Esophagus mucosa (tissue), 1 donor: ENCODE measurements at regions not wholly inside any gene's neighbourhood (a gene's known extent, or its start where the extent isn't known, plus 50 kb on each side); places are given as distances from the start of the nearest gene placed in this dataset.
A peak's percentile ranks its signal among the peaks of the same experiment; 100 is the strongest.

Source experiments
- ATAC-seq: fragments of 200-7000 bp; cut with Tn5 transposase; one replicate; pipeline ENCODE4 v1.9.1; 2020
- donor health status: DM: yes; HTN: yes; CAD: no.

DNA sequence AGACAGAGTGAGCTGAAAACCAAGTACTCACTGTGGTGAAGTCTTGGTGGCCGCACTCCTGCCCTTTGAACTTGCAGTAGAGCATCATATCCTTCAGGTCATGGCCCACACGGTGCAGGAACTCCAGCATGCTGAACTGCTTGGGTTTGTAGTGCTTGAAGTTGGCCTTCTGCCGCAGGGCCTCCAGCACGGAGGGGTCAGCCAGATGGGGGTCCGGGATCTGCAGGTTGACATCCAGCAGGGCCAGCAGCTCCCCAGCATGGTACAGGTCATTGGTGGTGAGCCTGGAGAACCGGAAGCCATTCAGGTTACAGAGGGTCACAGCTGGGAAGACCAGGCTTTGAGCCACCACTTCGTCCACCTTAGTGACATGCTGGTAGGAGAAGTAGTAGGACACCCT is 99.1 kb upstream of the CCL2 start:
- ATAC-seq: no peak

DNA sequence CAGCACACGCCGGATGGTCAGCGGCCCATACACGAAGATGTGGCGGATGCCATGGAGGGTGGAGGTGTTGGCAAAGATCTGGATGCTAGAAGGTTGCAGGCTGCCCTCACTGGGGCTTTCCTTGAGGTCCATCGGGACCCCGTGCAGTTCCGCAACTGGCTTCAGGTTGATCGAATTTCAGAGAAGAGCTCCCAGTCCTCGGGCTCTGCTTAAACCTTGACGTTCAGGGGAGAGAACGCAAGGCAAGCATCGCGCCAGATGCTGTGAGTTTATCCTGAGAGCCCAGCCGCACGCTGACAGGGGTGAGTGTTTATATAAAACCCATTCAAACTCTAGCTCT is 98.7 kb upstream of the CCL2 start:
- ATAC-seq: no peak

DNA sequence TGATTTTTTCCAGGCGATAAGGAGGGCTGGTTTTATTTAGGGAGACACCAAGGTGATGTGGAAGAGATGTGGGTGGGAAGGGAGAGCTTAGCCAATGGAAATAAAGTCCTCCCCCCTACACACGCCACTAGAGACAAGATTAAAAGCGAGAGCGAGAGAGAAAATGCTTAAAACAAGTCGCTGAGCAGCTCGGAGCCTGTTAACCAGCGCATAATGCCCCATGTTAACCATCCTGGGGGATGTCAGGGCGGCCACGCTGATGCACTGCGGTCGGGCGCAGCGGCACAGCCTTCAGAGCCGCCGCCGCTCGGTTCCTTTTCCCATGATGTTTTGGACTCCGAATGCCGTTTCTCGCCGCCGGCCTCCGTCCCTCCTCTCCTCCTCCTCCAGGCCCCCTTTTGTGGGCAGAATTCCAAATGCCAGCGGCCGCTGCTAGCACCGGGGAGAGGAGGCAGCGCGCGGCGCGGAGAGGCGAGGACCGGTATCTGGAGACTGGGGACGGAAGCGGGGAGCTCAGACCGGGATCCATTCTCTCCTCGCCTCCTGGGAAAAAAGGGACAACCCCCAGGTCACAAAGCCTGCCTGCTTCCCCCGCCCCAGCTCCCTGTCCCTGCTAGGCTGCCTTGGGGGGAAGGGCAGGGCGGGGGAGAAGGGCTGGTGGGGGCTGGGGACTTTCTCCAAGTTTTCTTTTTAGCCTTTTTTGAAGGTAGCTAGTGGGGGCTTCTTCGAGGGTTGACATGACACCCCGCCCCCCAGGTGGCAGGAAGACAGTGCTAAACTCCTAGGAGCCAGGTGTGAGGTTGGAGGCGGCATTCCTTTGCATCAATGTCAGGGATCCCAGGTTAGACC is 98.1 kb upstream of the CCL2 start:
- no peak for ATAC-seq

DNA sequence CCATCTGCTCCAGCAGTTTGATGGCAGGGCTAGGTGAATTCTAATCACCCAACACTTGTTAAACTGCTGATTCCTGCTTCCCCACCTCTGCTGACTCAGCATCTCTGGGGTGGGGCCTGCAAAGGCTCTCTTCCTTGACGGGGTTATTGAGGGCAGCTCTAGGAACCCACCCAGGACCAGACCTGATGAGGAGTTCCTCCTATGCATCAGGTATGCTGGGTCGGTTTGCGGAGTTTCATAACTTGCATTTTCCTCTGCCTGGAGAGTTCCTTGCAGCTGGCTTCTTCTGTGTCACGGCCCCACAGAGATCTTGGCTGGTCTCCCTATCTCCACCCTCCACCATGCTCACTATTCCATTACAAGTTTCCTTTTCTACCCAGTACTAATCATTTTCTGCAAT is 93.4 kb upstream of the CCL2 start:
- ATAC-seq: peak; percentile 22

DNA sequence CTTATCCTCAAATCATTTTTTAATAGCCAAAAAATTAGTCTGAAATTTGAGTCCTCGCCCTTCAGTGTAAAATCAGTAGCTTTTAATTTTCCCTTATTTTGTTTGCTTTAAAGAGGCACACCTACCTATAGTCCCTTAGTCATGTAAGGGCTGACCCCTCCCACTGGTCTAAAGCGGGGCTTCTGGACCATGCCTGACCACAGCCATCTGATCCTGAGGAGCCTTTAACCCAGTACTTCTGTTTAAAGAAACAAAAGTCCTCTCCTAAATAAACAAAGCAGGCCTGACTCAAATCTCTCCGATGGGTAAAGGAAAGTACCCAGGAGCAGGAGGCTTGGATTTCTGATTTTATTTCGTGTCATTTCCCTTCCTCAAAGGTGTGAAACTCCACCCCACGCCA is 92.0 kb upstream of the CCL2 start:
- ATAC-seq: no peak

DNA sequence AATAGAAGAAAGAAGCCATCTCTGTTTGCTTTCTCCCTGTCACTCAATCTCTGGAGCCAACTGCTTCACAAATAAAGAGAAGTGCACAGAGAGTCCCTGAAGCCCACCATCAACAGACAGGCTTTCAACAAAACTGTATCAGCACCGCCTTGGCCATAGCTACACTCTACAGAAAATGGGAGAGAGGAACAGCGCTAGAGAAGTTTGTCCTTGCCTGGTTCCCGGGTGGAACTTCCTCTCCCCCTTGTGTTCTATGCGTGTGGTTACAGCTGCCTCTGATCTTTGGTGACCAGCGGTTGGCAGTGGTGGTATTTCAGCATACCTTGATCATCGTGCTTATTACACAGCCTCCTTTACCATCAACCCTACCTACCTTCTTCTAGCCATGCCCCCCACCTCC is 91.4 kb upstream of the CCL2 start:
- peak; percentile 72 for ATAC-seq

DNA sequence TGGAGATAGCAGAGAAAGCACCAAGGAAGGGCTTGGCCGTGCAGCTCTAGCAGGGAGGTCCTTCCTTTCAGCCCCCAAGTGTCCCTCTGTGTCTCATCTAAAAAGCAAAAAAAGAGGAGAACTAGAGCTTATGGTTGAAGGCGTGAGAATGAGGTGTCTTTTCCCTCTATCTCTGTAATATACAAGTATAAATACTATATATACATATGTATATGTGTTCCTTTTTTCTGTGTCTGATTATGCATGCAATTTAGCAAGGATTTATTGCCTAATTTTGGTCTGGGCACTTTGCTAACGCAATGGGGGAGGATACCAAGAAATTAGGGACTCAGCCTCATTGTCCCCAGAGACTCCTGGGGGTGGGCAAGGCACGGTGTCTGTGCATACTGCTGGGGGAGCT is 90.2 kb upstream of the CCL2 start:
- ATAC-seq: no peak

DNA sequence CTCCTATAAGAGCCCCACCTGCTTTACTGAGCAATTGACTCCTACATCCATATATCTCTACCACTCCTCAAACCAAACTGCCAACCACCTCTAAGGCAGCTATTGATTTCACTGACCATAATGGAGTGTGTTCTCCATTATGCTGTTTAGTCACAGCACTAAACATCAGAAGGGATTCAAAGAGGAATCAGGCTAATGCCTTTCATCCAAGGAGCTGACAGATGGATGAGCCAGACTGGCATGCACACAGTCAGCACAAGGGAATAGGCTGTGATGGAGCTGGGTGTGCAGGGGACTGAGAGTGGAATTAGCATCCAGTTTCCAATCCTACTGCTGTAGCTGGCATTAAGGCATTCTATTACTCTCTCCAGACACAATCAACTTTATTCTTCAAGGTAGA is 88.7 kb upstream of the CCL2 start:
- no peak for ATAC-seq

DNA sequence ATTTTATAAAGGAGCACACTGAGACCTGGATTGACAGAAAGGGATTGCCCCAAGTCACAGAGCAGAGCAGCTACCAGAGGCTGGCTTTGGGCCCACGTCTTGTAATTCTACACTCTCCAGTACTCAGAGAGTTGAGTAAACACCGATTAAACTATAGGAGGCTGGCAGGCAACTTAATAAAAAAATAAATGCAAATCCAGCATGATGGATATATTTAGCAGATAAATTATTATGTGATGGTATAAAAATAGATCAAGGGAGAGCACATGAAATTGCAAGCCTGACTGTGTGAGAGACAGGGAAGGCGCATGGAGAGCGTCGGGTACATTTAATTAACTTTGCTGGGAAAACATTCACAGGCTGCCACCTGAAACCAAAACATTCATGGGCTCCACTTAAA is 87.7 kb upstream of the CCL2 start:
- ATAC-seq: no peak

DNA sequence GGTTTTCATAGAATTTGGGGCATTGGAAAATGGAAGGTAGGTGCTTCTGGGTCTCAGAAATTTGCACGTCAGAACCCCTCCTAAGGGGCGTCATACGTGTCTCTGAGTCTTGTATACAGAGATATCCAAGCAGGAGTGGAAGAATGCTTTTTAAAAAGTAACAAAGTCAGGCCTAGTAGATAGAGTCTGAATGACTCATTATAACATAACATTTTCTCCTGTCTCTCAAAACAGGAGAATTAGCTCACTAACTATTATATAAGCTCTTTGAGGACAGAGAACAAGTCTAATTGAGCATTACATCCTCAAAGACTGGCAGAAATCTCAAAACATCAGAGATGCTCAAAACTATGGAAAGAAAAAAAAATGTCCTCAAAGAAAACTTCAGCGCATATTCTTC is 86.1 kb upstream of the CCL2 start:
- ATAC-seq: no peak

DNA sequence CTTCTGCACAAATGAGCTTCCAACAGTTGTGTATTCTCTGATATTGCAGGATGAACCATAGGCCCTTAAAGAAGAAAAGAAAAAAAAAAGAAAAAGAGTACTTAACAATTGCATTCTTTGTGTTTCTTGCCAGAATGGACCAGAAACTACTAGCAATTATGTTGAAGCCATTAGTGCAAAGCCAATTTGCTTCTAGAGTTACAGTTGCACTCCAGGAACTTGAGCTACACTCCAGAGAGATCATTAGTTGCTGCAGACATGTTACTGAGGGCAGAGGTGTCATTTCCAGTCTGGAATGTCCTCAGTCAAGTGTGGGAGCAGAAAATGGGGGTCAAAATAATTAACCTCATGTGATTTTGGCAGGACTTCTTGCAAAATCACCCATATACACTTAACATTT is 85.6 kb upstream of the CCL2 start:
- no peak for ATAC-seq

DNA sequence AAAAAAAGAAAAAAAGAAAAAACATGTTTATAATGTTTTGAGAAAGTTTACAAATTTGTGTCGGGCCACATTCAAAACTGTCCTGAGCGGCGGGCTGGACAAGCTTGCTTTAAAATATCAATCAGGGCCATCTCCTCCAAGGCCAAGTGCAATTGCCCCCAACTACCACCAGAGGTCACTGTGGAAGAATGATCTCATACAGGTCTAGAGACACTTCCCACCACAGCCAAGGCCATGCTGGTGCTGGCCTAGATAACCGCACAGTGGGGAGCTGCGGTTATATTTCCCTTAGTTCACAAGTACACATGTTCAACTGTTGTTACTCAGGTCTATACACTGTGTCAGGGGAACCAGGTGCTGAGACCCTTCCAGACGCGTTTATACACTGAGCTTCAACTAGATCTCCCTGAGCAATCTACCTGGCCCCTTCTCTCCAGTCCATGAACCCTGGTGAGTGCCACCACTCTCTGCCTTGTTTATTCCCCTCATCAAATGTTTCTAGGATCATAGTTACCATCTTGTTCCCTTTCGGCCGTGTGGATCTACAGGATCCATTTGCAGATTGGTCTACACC is 83.8 kb upstream of the CCL2 start:
- ATAC-seq: peak; percentile 78

DNA sequence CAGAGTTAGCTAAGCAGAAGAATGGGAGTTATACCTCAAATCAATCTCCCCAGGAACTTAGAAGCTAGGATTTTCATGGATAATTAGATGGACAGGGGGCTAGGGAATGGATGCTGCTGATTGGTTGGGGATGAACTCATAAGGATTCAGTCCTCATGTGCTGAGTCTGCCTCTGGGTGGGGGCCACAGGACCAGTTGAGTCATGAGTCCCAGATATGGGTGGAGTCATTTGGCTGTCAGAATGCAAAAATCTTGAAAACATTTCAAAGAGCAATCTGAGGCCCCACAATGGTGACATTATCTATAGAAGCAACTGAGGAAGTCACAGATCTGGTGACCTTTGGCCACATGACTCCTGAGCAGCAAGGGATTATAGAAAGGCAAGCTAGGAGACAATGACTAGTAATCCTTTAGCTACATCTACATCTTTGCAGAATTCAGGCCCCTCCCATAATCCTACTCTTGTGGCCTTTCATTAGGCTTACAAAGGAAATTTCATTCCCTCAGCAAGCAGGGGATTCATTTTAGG is 82.6 kb upstream of the CCL2 start:
- ATAC-seq: no peak

DNA sequence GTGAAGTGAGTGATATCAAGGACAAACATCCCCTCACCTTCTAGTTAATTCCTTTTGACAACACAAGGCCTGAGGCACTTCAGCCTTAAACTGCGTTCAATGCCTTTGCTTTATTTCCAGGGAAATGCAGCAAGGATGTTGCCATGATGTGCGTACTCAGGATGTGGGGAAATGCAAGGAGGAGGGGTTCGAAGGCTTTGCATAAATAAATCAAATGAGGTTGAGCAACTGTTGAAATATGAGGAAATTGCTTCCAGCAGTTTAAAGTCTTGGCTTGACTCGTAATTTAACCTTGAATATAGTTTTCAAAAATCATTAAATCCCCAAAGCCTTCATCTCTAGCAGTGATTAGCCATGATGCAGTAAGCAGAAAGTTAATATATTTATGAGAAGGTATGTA is 81.8 kb upstream of the CCL2 start:
- ATAC-seq: no peak

DNA sequence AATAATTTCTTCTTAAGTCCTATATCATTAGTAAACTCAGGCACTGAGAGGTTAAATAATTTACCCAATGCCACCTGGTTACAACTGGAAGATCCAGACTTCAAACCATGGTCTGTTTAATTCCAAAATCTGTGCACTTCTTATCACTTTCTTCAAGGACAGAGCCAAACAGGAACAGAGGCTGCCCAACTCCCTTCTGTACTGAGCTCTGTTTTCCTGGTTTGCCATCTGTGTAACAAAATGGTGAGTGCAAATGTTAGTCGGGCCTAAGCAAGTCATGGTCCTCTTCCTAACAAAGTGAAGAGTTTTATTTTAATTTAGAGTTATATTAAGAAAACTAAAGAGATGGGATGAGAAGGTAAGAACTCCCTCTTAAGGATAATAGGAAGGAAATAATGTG is 80.6 kb upstream of the CCL2 start:
- ATAC-seq: no peak

DNA sequence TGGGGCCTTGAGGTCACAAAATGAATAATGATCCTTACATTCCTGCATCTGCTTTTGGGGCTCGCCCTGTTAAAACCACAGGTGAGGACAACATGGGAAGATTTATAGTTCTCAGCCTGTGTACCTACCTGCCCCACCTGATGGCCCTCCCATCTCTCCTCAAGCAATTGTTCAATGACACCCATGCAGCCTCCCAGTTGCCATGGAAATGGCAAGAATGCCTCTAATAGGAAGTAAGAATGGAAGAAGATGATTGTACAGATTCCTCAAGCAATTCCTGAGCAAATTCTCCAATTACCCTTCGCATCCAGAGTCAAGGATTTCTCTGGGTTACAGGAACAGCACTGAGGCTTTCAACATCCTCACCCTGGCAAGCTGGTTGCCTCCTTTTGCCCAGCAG is 78.6 kb upstream of the CCL2 start:
- ATAC-seq: no peak

DNA sequence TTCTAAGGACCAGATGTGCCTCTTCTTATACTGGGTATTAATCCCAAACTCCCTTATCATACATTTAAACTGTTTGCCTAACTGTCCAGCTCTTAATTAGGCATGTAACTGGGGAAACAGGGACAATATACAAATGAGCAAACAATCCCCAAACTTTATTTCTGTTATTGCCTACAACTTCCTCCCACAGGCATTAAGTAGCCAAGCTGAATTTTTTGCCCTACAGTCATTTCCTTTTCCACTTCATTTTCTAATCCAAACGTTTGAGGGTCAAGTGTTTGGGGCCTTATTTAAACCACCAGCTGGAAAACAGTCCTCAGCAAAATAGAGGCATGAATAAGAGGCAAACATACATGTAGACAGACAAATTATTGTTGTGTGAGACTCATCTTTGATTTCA is 77.4 kb upstream of the CCL2 start:
- no peak for ATAC-seq

DNA sequence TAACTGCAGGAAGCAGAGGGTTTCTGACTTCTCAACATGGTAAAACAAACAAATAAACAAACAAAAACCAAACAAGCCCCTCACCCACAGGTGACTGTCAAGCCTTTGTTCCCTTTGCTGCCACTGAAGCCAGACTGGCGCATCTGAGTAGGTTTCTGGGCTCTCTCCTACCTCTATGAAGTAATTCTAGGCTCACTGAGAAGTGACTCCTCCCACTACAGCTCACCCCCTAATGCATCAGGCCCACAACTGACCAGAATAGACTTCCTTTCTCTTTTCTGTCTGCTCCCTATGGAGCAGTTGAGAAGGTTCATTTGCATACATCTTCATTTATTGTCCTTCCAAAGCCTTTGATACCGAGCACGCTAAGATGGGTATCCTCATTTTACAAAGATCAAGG is 77.0 kb upstream of the CCL2 start:
- ATAC-seq: no peak

DNA sequence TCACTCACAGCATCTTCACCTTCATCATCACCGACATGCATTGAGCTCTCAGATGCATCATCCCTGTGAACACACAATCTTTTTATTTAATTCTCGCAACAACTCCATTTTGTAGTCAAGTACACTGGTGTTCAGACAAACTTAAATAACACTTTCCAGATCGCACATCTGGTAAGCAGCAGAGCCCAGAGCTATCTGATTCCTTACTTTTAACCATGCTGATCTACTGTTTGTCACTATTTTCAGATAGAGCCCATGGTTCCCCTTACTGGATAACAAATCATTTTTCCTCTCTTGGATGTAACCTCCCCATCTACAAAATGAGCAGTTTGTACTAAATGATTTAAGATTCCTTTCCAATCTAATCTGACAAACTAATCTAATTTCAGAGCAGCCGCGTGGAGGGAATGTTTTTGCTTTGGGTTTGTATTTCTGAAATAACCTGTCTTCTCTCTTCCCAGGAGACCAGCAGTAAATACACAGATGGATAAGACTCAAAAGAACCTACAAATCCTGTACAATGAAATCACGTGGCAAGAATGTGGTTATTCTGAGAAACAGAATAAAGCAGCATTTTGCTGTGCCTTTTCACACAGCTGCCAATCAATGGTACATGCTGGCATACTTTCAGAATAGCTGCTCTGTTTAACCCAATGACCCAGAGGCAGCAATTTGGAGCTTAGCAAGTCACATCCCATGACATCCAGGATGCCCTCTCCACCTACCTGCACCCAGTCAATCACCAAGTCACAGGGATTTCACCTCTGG is 72.9 kb upstream of the CCL2 start:
- ATAC-seq: no peak

DNA sequence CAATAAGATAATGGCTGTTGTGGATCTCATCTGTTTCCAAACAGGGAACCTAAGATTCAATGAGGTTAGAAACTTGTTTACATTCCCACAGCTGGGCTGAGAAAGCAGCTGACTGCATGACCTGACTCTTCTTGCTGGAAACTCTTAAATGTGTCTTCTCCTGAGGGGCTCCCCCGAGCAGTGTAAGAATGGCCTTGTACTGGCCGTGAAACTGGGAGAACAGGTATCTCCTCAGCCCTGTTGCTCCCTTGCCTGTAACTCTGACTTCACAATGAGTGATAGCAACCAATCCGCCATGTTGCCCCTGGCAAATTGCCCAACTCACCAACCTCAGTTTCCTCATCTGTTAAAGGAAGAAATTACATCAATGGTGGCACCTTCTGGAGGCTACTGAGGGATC is 59.1 kb upstream of the CCL2 start:
- peak; percentile 32 for ATAC-seq

DNA sequence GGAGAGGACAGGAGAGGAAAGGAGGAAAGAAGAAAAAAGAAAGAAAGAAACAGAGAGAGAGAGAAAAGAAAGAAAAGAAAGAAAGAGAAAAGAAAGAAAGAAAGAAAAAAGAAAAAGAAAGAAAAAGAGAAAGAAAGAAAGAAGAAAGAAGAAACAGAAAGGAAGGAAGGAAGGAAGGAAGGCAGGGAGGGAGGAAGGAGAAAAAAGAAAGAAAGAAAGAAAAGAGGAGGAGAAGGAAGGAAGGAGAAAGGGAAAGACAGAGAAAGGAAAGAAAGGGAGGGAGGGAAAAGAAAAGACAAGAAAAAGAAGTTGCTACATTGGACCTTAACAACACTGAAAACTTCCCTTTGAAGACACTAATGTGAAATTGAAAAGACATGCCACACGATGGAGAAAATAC is 56.6 kb upstream of the CCL2 start:
- ATAC-seq: no peak

DNA sequence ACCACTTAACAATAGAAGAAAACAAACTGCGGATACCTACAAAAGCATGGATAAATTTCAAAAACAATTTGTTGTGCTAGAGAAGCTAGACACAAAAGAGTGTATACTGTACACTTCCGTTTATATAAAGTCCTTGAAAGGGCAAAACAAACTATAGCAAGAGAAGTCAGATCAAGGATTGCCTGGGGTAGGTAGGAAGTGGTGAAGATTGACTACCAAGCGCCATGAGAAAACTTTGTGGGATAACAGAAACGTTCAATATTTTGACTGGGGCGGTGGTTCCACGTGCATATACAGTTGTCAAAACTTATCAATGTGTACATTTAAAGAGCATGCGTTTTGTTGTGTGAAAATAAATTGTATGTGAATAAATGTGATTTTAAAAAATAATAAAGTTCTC is 55.6 kb upstream of the CCL2 start:
- ATAC-seq: no peak

DNA sequence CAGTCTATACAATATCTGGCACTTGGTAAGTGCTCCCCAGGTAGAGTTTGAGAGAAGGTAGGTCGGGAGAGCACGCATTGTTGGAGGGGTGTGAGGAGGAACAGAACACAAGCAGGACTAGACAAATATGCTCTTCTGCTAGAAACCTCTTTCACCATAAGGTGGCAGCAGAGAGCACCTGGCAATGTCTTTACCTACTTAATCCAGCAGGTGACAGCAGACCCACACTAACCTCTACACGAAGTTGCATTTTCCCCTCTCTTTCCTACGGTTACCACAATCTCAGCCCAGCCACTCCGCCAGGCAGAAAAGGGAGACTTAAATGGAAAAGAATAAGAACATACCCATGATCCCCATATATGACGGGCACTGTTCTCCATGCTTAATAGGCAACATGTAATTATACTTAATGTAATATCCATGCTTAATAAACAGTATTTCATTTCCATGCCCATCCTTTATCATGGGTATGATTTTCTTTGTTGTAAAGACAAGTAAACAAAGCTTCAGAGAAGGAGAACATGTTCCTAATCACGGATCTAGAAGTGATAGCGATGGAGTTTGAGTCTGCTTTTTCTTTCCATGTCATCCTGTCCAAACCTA is 55.1 kb upstream of the CCL2 start:
- ATAC-seq: peak; percentile 92

DNA sequence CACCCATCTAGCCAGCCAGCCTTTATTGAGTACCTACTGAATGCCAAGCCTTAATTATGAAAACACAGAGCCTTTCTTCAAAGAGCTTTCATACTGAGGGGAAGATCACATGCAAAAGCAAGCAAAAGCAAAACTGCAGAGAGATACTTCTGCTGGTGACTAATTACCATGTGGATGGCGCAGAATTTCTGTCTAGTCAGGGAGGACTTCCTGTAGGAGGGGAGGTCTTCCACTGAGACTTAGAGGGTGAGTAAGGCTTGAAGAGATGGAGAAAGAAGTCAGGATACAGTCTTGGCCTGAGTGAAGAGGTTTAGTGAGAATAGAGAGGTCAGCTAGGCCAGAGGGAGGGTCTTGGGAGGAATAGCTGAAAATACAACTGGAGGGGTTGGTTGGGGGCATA is 53.9 kb upstream of the CCL2 start:
- ATAC-seq: no peak
